ENCODE measurements at regions not wholly inside any gene's neighbourhood (a gene's known extent, or its start where the extent isn't known, plus 50 kb on each side); places are given as distances from the start of the nearest gene placed in this dataset.

DNA sequence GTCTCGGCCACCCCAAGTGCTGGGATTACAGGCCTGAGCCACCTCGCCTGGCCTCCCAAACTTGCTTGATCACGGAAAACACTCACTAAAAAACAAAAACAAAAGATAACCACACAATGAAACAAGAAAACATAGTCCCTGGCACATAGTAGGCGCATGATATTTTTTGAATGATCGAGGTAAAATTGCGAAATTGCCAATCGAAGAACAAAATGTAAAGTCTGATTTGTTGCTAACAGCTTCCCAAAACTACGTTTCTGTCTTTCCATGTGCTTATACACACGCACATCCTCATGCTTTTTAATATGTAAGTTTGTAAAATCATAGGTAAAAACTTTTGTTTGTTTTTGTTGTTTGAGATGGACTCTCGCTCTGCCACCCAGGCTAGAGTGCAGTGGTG lies 168.5 kb upstream of the SALL4 start:
- no peaks in the 10 kb centered on the region for H4K20me1 ChIP-seq (ENCODE audit: insufficient read depth)
- H3K36me3 ChIP-seq (ENCODE audit: insufficient read depth, low read length) = no peaks in the 10 kb centered on the region
- no peak overlapping the region for H3K27ac ChIP-seq (ENCODE audit: low read length)
- H3K9me3 ChIP-seq (ENCODE audit: low read length) = no peaks in the 10 kb centered on the region
- TF ChIP-seq POLR2AphosphoS5 (IDR thresholded peaks at IDR 0.05) (no peak), SMC3 (conservative IDR thresholded peaks at IDR 0.05; ENCODE audit: poor library complexity) (no peak), EZH2 (IDR thresholded peaks at IDR 0.05; ENCODE audit: borderline replicate concordance, insufficient read depth, low read length, poor library complexity, severe bottlenecking) (no peak)
- H2AFZ ChIP-seq (ENCODE audit: low read depth, low read length) = no peak overlapping the region
- no peaks in the 10 kb centered on the region for H3K79me2 ChIP-seq (replicated peaks; ENCODE audit: insufficient read depth, low read length)
- no peak overlapping the region for H3K9ac ChIP-seq (ENCODE audit: low read length)
- no peak overlapping the region for H3K4me2 ChIP-seq (ENCODE audit: low read length)
- H3K27me3 ChIP-seq (ENCODE audit: insufficient read depth, low read depth, low read length) = no peaks in the 10 kb centered on the region
- H3K4me3 ChIP-seq (ENCODE audit: low read length) = no peak overlapping the region
- H3F3A ChIP-seq (ENCODE audit: insufficient read depth, low read length, poor library complexity, severe bottlenecking) = no peaks in the 10 kb centered on the region
- H3K9me2 ChIP-seq (ENCODE audit: insufficient read depth, low read length) = no peaks in the 10 kb centered on the region

GRCh38 chr20:51969191-51969590 lies 166.9 kb upstream of the SALL4 start:
- no peaks in the 10 kb centered on the region for H3K9me2 ChIP-seq (ENCODE audit: insufficient read depth, low read length)
- H3F3A ChIP-seq (ENCODE audit: insufficient read depth, low read length, poor library complexity, severe bottlenecking) = no peaks in the 10 kb centered on the region

More at GRCh38 chr20:51969191-51969590, 166.9 kb upstream of the SALL4 start:
- H3K9me3 ChIP-seq (ENCODE audit: low read length) = no peaks in the 10 kb centered on the region
- no peaks in the 10 kb centered on the region for H3K36me3 ChIP-seq (ENCODE audit: insufficient read depth, low read length)
- no peak overlapping the region for H3K27ac ChIP-seq (ENCODE audit: low read length)
- H3K27me3 ChIP-seq (ENCODE audit: insufficient read depth, low read depth, low read length) = no peaks in the 10 kb centered on the region
- TF ChIP-seq EZH2 (IDR thresholded peaks at IDR 0.05; ENCODE audit: borderline replicate concordance, insufficient read depth, low read length, poor library complexity, severe bottlenecking) (no peak), TAF1 (IDR thresholded peaks at IDR 0.05; ENCODE audit: low read depth) (no peak), MXI1 (conservative IDR thresholded peaks at IDR 0.05; ENCODE audit: poor library complexity, severe bottlenecking) (no peak), SMC3 (conservative IDR thresholded peaks at IDR 0.05; ENCODE audit: poor library complexity) (no peak), EP300 (conservative IDR thresholded peaks at IDR 0.05; ENCODE audit: poor library complexity, severe bottlenecking) (no peak), REST (IDR thresholded peaks at IDR 0.05; ENCODE audit: borderline replicate concordance) (no peak), RAD21 (conservative IDR thresholded peaks at IDR 0.05) (no peak), POLR2AphosphoS5 (IDR thresholded peaks at IDR 0.05) (no peak)
- TF ChIP-seq, protein P1, sequence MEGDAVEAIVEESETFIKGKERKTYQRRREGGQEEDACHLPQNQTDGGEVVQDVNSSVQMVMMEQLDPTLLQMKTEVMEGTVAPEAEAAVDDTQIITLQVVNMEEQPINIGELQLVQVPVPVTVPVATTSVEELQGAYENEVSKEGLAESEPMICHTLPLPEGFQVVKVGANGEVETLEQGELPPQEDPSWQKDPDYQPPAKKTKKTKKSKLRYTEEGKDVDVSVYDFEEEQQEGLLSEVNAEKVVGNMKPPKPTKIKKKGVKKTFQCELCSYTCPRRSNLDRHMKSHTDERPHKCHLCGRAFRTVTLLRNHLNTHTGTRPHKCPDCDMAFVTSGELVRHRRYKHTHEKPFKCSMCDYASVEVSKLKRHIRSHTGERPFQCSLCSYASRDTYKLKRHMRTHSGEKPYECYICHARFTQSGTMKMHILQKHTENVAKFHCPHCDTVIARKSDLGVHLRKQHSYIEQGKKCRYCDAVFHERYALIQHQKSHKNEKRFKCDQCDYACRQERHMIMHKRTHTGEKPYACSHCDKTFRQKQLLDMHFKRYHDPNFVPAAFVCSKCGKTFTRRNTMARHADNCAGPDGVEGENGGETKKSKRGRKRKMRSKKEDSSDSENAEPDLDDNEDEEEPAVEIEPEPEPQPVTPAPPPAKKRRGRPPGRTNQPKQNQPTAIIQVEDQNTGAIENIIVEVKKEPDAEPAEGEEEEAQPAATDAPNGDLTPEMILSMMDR (IDR thresholded peaks at IDR 0.05; ENCODE audit: poor library complexity, severe bottlenecking) = no peak
- H2AFZ ChIP-seq (ENCODE audit: low read depth, low read length) = no peak overlapping the region
- no peaks in the 10 kb centered on the region for H4K20me1 ChIP-seq (ENCODE audit: insufficient read depth)
- no peak overlapping the region for H3K4me3 ChIP-seq (ENCODE audit: low read length)
- no peaks in the 10 kb centered on the region for H3K79me2 ChIP-seq (replicated peaks; ENCODE audit: insufficient read depth, low read length)
- no peak overlapping the region for H3K9ac ChIP-seq (ENCODE audit: low read length)
- no peak overlapping the region for H3K4me2 ChIP-seq (ENCODE audit: low read length)

All from neural cell (in vitro differentiated cells).